ENCODE measurements at regions not wholly inside any gene's neighbourhood (a gene's known extent, or its start where the extent isn't known, plus 50 kb on each side); places are given as distances from the start of the nearest gene placed in this dataset.
"Not testable (repeated sequence)": the region's sequence is repeated elsewhere in the genome, so short reads cannot be mapped to it uniquely, and the experiment has no call there.

DNA sequence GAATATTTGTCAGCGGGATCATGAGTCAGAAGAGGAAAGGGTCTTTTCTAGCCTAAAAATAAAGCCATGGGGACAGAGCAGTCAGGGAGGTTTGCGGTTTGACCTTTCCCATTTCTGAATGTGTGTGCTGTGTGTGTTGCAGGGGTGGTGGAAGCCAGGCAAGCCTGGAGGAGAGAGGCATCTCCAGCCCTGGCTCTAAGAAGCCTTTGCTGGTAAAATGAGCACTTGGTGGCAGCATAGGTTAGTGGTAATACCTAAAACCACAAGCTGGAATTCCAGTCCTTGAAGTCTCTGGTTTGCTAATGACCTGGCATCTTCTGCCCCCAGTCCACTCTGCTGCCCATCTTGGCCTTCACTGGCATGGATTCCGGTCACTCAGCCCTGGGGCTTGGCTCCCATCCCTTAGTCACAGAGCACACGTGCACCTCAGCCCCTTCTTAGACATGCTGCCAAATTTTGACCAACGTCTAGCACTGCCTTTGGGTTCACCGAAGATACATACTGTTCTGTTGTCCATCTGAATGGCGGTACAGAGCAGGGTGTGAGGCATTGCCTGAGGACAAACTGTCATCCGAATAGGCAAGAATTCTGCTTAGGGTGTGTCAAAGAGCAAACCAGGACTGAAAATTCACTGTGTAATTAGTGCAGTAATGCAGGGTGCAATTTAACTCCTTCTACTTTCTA is 52.7 kb downstream of the KCNA5 start:
- no peak for DNase-seq (ENCODE audit: low read depth in 2 of 2)

DNA sequence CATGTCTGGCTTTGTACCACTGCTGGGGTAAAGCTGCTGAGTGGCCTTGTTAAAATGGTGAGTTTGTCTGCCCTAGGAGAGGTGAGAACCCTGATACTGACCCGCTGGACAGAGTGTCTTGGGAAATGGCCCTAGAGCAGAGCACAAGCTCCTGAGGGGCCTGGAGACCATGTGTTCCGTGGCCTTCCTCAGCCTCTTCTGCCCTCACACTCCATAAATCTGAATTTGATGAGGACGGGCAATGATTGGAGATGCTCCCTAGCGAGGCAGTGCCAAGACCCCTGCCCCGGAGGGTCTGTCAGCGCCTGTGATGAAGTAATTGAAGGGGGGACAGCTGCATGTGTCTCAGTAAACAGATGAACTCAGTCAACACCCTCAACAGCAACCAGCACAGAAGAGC is 54.1 kb downstream of the KCNA5 start:
- DNase-seq (ENCODE audit: low read depth in 2 of 2), result no peak

DNA sequence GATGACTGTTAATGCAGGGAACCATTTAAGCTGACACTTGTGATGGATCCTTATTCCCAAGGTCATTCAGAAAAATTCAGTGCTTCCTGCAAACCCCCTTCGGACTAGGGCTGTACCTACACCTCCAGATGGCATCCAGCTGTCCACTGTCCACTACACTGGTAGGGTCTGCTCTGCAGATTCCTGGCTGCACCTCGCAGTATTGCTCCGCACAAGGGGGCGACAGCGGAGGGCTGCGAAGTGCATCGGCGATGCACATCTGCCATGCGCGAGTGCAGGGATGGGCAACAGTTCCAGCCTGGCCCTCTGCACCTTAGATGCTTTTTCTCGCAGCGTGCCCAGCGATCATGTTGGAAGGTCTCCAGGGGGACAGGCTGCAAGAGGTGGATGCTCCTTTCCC is 55.5 kb downstream of the KCNA5 start:
- no peak for DNase-seq (ENCODE audit: low read depth in 2 of 2)

DNA sequence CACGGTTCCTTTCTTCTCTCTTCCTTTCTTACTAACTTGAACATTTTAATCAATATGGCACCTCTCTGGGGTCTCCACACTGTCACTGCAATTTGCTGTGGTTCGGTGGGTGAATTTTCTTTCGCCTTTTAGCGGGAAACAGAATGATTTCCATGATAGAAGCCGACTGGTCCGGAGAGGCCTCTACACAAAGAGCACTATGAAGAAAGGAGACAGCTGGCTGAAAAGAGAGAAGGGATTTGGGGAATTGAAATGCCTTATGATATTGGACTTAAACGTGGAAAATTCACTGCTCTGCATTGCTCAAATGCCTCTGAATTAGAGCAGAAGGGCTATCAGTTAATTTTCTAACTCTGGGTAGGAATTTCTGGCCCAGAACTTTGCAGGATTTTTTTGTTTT is 55.9 kb downstream of the KCNA5 start:
- no peak for DNase-seq (ENCODE audit: low read depth in 2 of 2)

DNA sequence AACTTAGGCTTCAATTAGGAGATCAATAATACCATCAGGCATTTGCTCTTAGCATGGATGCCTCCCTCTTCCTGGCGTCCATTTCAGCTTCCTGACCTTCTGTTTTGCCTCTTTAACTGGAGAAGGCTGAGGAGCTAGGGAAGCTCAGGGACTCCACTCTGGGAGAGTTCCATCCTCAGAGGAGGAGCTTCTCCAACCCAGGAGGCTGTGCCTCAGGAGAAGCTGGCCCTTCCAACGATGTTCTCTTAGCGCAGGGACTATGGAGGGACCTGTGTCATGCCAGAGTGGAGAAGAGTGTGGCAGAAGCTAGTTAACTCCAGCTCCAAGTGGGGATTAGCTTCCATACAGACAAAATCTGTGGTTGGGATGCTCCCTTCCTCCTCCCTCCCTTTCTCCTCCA is 58.0 kb downstream of the KCNA5 start:
- no peak for DNase-seq (ENCODE audit: low read depth in 2 of 2)

DNA sequence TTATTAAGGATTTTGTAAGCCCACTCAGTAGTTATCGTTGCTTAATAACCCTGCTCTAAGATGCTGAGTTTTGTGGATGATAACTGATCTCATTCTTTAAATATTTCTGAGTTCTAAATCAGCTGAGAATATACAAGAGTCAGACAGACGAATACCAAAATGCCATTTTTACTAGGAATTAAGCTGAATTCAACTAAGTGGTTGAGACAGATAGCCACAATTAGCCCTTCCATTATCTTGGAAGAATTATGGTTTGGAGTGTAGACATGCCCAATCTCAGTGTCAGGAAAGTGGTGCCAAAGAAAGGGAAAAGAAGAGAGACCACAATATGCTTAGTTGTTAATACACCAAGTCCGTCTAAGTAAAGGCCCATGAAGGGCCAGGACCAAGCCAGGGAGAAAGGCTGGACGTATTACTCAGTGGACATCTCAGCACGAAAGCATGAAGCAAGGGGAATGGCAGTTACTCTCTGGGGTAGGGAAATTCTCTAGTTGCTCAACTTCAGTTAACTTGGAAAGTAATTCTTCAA is 58.6 kb downstream of the KCNA5 start:
- DNase-seq (ENCODE audit: low read depth in 2 of 2), result peak; percentile 45 to 48

DNA sequence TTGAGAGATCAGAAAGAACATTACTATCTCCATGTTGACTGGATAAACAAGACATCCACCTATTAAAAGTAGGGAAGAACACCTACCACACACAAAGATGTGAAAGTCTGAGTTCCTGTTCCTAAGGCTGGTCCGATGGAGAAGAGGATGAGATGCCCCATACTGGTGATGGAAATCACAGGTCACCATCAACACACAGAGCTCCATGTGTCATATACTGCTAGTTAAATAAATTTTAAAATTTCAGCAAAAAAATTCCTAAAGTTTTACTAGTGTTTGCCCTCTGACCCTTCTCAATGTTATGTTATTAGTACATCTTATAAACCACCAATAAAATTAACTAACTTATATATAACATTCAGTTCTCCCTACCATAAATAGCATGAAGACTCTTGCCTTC is 59.1 kb downstream of the KCNA5 start:
- no peak for DNase-seq (ENCODE audit: low read depth in 2 of 2)

DNA sequence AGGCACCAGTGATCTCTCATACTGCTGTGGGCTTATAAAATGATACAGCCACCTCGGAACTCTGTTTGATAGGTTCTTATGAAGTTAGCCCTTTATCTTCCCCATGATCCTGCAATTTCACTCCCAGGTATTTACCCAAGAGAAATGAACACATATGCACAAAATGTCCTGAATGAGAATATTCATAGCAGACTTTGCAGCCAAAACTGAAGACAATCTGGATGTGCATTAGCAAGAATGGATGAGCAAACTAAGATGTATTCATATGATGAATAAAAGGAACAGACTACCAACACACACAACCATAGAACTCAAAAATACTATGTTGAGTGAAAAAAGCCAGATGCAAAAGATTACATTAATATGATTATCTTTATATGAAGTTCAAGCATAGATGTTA is 66.7 kb downstream of the KCNA5 start:
- no peak for DNase-seq (ENCODE audit: low read depth in 2 of 2)

DNA sequence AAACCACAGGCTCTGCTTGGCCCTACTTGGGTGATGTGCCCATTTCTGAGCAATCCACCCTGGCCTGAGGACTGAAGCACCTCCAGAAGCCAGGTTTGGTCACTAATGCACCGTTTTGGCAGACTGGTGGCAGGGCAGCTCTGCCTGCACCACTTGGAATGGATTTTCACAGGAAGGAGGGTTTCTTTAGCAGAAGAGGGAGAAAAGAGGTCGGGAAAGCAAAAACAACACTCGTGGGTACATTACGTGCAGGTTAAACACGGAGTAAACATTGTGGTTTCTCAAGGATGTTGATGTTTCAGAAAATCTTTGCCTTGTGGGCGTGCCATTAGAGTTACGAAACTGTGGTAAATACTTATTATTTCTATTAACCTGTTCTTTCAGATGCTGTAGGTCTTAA is 70.8 kb downstream of the KCNA5 start:
- DNase-seq (ENCODE audit: low read depth in 2 of 2), result no peak

DNA sequence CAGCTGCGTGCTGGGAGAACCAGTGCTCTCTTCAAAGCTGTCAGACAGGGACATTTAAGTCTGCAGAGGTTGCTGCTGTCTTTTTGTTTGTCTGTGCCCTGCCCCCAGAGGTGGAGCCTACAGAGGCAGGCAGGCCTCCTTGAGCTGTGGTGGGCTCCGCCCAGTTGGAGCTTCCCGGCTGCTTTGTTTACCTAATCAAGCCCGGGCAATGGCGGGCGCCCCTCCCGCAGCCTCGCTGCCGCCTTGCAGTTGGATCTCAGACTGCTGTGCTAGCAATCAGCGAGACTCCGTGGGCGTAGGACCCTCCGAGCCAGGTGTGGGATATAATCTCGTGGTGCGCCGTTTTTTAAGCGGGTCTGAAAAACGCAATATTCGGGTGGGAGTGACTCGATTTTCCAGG is 78.1 kb downstream of the KCNA5 start:
- DNase-seq (ENCODE audit: low read depth in 2 of 2), result not testable (repeated sequence)

DNA sequence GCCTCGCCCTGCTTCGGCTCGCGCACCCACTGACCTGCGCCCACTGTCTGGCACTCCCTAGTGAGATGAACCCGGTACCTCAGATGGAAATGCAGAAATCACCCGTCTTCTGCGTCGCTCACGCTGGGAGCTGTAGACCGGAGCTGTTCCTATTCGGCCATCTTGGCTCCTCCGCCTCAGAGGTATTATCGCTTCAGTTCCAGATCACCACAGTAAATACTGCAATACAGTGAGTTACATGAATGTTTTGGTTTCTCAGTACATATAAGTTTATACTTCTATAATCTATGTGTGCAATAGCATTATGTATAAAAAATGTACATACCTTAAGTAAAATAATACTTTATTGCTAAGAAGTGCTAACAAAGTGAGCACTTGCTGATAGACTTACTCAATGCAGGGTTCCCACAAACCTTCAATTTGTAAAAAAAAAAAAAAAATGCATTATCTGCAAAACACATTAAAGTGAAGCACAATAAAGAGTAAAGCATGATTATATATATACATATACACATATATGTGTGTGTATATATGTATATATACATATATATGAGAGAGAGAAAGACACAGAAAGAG is 78.7 kb downstream of the KCNA5 start:
- not testable (repeated sequence) for DNase-seq (ENCODE audit: low read depth in 2 of 2)

DNA sequence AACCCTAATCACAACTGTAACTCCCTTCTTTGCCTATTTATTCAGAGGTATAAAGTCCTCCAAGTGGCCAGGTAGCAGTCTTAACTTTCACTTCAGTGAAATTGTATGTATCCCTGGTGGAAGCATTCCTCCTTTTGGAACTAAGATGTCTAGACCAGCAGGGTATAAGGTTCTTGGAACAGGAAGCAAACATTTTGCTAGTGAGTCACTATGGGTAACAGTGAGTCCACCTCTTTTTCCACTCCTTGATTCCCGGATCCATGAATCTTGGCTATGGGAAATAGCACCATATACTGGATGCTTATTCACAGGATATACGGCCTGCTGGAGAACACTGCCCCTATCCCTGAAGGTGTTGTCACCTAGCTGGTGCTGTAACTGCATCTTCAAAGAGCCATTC is 80.2 kb downstream of the KCNA5 start:
- DNase-seq (ENCODE audit: low read depth in 2 of 2), result no peak

DNA sequence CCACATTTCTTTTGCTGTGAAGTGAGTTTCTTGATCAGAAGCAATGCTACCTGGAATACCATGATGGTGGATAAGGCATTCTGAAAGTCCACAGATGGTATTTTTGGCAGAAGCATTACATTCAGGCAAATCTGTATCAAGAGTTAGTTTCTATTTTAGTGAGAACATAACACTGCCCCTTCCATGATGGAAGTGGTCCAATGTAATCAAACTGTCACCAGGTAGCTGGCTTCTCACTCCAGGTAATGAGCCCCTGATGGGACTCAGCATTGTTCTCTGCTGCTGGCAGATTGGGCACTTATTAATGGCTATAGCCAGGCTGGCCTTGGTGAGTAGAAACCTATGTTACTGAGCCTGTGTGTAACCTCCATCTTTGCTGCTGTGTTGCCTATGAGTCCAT is 80.7 kb downstream of the KCNA5 start:
- no peak for DNase-seq (ENCODE audit: low read depth in 2 of 2)

DNA sequence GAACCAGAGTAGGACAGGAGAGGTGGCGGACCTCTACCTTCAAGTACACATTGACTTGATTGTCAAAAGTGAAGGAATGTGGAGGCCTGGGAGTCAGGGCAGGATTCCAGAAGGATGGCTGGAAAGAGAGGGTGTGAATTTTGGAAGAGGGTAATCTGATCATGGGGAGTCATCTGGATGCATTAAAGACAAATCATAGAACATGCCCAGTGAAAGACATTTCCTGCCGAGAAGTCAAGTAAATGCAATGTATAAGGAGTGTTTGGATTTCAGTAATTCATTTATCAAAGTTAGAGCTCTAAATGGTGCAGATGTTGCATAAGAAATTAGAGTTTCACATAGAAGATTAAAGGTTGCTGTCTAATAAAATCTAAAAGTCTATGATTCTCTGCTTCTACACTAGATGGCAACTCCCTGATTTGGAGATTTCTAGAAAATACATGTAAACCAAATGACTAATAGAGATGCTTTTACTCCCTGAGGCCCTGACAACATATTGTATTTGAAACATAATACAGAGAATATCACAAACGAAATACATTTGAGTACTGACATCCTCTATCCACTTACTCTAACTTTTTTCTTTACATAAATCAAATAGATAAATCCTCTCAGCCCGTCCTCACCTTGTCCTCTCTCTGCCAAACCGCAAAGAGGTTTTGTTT is 91.3 kb downstream of the KCNA5 start:
- DNase-seq (ENCODE audit: low read depth in 2 of 2), result peak; percentile 37 to 39

DNA sequence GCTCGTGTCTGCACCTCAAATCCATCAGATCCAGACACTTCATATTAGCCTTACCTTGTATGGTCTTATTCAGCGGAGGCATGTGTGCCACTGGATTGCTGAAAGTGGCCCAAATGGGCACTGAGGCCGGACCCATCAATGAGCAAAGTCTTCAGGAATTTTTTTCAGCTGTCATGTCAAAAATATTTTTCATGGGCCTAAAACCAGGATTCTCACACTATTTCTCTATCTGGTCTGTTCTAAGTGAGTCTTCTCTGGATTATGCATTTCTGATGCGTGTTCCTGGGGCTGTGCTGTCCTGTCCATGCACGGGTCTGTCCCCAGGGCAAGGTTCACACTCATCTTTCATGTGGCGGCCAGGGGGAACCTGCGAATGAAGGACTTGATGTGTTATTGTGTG is 94.6 kb downstream of the KCNA5 start:
- DNase-seq (ENCODE audit: low read depth in 2 of 2), result no peak

DNA sequence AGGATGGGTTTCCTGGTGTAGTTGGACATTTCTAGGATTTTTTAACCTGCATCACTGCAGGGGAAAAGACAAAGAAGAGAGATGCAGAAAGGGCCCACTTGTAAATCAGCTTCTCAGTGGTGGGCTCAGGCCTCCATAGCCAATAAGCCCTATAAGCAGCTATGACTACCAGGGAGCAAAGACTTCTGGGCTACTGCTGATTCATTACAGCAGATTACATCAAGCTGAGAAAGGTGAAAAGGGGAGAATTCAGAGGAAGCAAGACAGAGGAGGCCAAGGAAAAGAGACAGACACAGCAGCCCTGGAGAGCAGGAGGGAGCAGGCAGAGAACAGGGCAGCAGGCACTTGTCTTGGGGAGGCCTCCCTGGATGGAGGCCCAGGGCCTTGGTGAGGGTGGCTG is 95.2 kb downstream of the KCNA5 start:
- DNase-seq (ENCODE audit: low read depth in 2 of 2), result no peak

DNA sequence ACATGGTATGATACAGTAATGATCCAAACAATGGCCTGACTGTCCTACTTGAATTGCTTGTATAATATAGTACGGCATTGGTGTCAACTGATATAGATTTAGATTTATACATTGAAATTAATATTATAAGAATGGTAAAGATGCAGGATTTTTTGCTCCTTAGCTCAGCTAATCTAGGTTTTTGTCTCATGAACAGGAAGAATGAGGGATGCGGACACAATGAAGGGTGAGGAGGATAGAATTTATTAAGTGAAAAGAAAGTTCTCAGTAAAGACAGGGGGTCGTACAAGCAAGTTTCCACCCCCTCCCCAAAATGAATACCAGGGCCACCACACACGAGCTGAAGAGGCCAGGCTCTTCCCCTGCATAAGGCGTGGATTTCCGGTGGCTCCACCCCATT is 96.1 kb downstream of the KCNA5 start:
- no peak for DNase-seq (ENCODE audit: low read depth in 2 of 2)

DNA sequence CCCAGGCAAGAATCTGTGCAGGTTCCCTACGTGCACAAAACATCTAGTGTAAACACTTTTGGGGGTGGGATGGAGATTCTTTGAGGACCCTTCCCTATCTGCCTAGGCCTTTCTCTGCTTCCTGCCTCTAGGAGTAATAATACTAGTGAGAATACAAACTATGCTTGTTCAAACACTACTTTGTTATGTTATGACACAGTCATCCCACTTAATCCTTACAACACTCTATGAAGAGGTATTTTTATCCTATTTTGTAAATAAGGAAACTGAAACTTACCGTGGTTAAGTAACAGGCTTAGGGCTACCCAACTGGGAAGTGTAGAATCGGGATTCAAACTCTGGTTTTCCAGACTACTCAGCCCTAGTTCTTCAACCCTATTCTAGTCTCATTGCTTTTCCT is 96.5 kb downstream of the KCNA5 start:
- no peak for DNase-seq (ENCODE audit: low read depth in 2 of 2)

DNA sequence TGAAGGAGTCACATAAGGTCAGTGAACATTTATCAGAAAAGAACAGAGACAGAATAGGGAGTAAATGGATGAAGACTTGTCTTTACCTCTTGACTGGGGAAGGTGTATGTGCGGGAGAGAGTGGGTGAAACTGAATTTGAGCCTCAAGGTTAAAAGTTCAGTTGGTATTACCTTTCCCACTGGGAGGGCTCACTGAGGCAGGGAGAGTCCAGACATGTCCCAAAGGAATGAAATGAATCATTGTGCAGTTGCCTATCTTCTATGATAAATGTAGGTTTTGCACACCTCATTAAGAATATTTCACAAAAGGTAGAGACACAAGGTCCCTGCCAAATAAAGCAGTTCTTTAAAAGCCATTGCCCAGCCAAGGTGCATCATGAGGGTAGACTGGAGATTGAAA is 105.2 kb downstream of the KCNA5 start:
- DNase-seq (ENCODE audit: low read depth in 2 of 2), result no peak

DNA sequence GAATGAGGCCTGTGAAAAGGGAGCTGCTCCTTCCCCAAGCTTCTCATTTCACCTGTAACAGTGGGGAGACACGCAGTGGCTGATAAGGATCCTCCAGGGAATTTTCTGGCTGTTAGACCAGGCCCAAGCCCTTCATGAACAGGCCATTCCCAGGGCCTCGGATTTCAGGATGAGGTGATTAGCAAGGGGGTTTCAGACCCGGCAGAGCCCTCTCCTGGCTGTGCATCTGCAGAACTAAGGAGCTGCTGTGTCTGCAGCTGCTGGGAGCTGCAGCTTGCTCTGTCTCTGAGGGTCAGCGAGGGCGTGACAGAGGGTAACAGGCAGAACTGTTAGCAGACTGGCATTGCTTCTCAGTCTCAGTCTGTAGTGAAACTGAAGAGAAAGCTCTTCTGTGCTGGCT is 110.4 kb downstream of the KCNA5 start:
- no peak for DNase-seq (ENCODE audit: low read depth in 2 of 2)

DNA sequence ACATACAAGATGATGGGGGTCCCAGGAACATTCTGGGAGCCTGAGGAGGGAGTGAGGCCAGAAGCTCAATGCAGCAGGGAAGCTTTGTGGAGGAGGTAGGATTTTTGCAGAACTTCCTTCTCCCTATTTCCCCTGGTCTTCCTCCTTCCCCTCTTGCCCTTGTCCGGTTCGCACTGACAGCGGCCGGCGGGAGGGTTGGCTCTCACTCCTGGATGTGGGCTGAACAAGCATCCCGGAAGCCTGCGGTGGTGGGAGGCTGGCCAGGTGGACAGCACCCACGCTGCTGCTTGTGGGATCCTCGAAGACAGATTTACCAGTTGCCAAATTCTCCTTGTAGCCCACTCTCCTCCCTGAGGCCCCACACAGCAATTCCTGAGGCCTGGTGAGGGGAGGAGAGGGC is 112.2 kb downstream of the KCNA5 start:
- DNase-seq (ENCODE audit: low read depth in 2 of 2), result no peak

DNA sequence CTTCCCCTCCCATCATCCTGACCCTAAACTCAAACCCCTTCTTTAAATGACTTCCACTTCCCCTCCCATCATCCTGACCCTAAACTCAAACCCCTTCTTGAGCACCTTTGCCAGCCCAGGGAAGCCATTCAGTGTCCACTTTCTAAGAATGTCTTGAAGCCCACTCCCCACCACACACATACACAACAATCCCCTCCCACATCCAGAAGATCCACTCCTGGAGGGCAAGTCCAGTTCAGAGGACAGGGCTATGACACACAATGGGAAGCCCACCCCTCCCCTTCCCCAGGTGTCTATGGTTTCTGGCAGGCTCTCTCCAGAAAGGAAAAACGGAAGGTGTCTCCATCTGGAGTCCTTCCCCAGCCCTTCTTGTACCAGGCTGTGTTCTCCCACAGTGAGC is 117.1 kb downstream of the KCNA5 start:
- DNase-seq (ENCODE audit: low read depth in 2 of 2), result no peak

DNA sequence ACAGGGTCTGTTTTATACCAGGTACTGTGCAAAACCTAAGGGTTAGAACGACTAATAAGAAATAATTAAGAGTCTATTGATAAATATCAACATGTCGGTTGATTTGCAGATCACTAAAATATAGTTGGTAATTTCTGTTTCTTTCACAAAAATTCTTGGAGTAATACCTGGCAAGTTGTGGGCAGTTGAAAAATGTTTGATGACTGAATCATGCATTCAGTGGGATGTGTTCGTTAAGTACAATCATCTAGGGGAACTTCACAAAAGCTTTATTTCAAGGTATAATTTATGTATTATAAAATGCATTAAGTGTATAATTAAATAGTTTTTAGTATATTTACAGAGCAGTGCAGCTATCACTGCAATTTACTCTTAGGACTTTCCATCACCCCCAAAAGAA is 120.0 kb downstream of the KCNA5 start:
- DNase-seq (ENCODE audit: low read depth in 2 of 2), result no peak
